ENCODE measurements at regions not wholly inside any gene's neighbourhood (a gene's known extent, or its start where the extent isn't known, plus 50 kb on each side); places are given as distances from the start of the nearest gene placed in this dataset.
"Not testable (repeated sequence)": the region's sequence is repeated elsewhere in the genome, so short reads cannot be mapped to it uniquely, and the experiment has no call there.

- no peak for DNase-seq
Observed at GRCh38 chr14:27278341-27278740, 680.5 kb upstream of the NOVA1 start.

- no peak for DNase-seq
Observed at GRCh38 chr14:27305441-27305945, 707.7 kb upstream of the NOVA1 start.

DNA sequence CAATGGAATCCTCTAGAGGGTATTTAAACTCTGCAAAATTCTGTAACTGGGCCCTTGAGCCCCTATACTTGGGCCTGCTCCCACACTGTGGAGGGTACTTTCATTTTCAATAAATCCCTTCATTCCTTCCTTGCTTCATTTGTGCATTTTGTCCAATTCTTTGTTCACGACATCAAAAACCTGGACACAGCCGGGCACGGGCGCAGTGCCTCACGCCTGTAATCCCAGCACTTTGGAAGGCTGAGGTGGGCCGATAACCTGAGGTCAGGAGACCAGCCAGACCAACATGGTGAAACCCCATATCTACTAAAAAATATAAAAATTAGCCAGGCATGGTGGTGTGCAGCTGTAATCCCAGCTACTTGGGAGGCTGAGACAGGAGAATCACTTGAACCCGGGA is 714.9 kb upstream of the NOVA1 start:
- DNase-seq, result not testable (repeated sequence)

DNA sequence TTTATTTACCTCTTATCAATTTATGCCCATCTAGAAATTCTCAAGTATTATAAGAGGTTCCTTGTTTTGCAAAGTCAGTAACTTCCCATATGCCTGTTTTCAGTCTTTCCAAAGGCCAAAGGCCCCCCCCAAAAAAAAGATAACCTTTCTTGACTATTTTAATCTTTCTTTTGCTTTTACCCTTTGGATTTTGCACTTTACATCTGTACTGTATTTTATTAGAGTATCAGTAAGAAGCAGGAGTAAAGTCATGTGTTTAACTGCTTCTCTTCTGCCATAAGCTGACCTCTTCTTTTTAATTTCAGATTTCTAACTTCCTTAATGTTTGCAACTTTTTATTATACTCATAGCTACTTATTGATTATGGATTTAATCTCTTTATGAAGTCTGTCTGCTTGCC is 716.4 kb upstream of the NOVA1 start:
- DNase-seq, result no peak

- DNase-seq, result no peak
Observed at GRCh38 chr14:27315477-27315876, 717.6 kb upstream of the NOVA1 start.

DNA sequence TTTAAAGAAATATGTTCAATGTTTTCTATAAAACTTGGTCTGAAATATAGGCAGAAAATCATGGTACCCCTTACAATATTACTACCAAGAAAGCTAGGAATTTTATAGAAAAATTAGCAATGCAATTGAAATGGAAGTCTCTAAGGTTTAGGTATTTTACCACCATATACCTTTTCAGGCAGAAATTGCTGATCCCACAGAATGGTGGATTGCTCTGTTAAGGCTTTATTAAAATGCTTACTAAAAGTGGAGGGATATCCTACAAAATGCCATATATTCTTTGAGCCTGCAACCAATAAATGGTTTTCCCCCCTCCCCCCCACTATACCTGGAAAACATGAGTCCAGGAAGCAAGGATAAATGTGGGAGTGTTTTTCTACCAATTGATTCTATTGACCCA is 718.1 kb upstream of the NOVA1 start:
- DNase-seq, result no peak

GRCh38 chr14:27318774-27319420 is 721.1 kb upstream of the NOVA1 start:
- no peak for DNase-seq

DNA sequence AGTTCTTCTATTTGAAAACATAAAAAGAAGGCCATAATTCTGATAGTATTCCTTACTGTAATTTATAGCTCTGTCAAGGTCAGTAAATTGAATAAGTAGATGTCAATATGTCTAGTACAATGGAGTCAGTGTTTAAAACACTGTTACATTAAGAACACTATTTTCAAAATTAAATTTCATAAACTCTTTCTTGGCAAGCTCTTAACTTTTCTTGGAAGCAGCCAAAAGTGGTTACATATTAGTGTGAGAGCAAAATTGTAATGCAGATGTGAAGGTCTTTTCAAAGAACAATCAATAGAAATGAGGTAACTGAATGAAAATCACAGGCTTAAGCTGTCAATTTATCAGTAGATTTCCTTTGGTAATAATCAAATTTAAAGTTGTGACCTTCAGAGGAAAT is 722.4 kb upstream of the NOVA1 start:
- DNase-seq, result no peak

GRCh38 chr14:27327095-27327494 is 729.3 kb upstream of the NOVA1 start:
- DNase-seq, result no peak

- DNase-seq, result no peak
Observed at GRCh38 chr14:27338012-27338411, 740.2 kb upstream of the NOVA1 start.

- not testable (repeated sequence) for DNase-seq
Observed at GRCh38 chr14:27363036-27363435, 765.2 kb upstream of the NOVA1 start.

GRCh38 chr14:27366596-27366995 is 768.8 kb upstream of the NOVA1 start:
- DNase-seq, result no peak

- DNase-seq, result no peak
Observed at GRCh38 chr14:27367345-27367744, 769.5 kb upstream of the NOVA1 start.

DNA sequence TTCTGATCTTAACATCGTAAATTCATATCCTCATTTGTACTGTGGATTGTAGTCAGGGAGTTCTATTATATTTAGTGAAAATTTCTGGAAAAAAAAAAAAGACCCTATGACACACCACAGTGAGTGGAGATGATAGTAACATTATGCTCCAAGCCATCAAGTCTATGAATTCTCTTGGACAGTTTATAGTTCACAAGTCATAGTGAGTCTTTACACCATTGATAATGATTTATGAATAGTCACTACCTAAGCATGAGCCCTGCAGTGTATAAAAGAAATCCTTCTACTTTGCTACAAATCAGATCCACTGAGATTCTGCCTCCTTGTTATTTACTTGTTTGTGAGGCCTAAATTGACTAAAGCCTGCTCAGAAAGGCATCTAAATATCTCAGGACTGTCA is 772.2 kb upstream of the NOVA1 start:
- no peak for DNase-seq

- DNase-seq, result no peak
Observed at GRCh38 chr14:27370775-27371174, 772.9 kb upstream of the NOVA1 start.

DNA sequence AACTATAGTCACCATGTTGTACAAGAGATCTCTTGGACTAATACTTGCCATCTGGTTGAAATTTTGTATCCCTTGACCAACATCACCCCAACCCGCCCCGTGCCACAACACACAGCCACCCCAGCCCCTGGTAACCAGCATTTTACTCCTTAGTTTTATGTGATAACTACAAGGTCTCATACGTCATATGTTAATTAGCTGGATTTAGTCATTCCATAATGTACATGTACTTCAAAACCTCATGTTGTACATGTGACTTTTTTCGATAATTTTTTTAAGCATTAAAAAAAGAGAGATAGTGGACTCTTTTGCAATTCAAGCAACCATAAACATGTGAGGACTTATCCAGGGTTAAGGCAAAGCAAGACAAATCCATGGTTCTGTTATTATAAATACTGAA is 773.4 kb upstream of the NOVA1 start:
- DNase-seq, result no peak

DNA sequence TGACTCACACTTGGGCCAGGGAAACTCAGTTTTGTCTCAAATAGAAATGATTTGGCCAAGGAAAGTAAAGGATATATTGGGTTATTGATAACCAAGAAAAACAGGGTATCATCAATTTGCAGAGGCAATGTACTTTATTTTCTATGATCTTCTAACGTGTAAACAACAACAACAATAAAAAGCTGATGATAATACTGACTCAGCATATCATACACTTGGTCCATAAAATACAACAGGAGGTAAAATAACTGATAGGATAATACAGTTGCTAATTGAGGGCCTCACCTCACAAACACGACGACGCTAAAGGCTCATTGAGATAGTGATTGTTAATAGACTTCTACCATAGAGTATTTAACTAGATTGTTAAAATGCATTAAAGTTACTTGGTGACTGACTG is 774.0 kb upstream of the NOVA1 start:
- no peak for DNase-seq

GRCh38 chr14:27372771-27373170 is 774.9 kb upstream of the NOVA1 start:
- DNase-seq, result no peak

GRCh38 chr14:27384124-27384523 is 786.3 kb upstream of the NOVA1 start:
- DNase-seq, result no peak

- no peak for DNase-seq
Observed at GRCh38 chr14:27386391-27386790, 788.6 kb upstream of the NOVA1 start.

- DNase-seq, result no peak
Observed at GRCh38 chr14:27387463-27387862, 789.6 kb upstream of the NOVA1 start.

DNA sequence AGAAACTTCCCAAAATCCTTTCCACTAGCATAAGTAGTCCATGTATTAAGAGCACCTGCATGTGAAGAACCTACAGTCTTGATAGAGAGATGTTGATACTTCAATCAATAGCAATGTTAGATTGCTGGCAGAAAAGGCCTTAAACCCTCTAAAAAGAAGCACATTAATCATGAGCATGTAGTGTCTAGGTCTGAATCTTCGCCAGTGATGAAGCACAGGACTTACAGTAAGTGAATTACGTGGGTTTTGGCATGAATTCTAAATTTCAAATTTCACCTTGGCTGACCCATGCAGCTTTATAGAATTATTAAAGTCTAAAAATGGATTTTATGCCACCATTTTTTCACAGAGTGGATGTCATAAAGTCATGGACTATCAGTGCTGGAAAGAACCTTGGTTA is 791.6 kb upstream of the NOVA1 start:
- no peak for DNase-seq

DNA sequence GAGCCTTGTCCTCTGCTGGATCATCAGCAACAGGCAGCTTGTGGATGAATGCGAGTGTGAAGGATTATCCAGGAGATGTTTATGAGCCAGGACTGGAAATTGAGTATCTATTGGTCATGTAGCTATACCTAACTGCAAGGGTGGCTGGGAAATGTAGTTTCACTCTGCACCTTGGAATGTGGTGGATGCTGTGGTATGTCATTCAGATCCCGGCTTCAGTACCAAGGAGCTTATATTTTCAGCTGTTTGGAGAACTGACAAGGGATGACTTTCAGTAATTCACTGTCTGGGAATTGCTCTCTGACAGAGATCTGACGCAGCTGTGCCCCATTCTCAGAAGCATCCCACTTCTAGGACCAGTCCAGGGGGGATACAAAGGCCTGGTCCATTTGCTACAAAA is 792.3 kb upstream of the NOVA1 start:
- DNase-seq, result no peak

DNA sequence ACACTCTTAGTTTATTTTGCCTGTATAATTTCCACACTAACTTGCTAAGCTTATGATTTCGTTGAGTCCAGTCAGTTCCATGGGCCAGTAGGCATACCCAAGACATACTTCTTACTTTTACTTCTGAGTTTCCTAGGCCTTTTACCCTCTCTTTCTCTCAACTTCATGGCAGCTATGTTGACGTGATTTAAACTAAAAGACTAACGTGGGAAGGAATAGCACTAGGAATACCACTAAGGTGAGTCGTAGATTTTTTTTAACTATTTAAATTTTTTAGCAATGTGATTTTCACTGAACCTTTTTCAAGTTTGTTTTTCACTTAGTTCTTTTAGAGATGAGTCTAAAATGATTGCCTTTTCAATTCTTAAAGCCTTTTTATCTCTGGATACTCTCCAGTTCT is 793.5 kb upstream of the NOVA1 start:
- DNase-seq, result no peak

DNA sequence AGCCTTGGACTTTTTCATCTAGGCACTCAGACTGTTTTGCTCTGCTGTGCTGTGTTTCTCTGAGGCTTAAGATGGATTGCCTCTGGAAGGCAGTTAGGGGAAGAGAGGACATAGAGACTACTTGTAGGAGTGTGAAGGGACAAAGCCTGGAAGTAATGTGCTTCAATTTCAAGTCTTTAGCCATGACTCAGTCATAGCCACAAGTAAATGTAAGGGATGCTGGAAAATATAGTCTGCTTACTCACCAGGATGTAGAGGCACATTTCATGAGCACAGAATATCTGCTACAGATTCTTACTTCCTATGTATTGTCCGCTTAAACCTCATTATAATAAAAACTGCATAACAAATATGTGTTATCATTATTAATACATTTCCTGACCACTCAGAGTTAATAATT is 794.3 kb upstream of the NOVA1 start:
- DNase-seq, result no peak

DNA sequence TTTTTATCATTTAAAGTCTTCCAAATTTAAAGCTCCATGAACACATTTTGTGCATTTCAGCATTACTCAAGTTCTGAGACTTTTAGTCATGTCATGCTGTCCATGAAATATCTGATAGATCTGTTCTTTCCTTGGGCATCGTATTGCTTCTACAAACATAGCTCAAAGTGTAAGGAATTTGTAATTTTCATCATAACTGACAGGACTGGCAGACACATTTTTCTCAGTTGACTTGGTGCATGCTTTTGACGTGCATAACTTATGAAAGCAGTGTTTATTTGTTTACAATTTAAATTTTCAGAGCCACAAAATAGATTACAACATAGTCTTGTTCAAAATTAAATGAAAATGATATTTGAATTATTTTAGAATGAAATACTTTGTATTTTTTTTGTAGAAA is 812.1 kb upstream of the NOVA1 start:
- DNase-seq, result no peak
